ENCODE measurements at regions not wholly inside any gene's neighbourhood (a gene's known extent, or its start where the extent isn't known, plus 50 kb on each side); places are given as distances from the start of the nearest gene placed in this dataset.

- Mint-ChIP-seq H3K9me3 (no peaks in the 10 kb centered on the region), H3K4me1 (no peaks in the 10 kb centered on the region), H3K4me3 (no peak overlapping the region), H3K27ac (ENCODE audit: low read depth) (no peak overlapping the region), H3K27me3 (peaks cover 21% of the 10 kb centered on the region), H3K36me3 (ENCODE audit: insufficient read depth) (no peaks in the 10 kb centered on the region)
- DNase-seq (ENCODE audit: low spot score in 2 of 2): no peak
- ATAC-seq (replicated peaks; ENCODE audit: extremely low read depth, poor library complexity, severe bottlenecking): no peak
Measured at GRCh38 chr9:88053856-88054501, 79.6 kb upstream of the CDK20 start.

GRCh38 chr9:88052321-88052965, 78.1 kb upstream of the CDK20 start:
- Mint-ChIP-seq H3K9me3 (no peaks in the 10 kb centered on the region), H3K27me3 (peaks cover 25% of the 10 kb centered on the region), H3K27ac (ENCODE audit: low read depth) (no peak overlapping the region), H3K36me3 (ENCODE audit: insufficient read depth) (no peaks in the 10 kb centered on the region), H3K4me1 (no peaks in the 10 kb centered on the region), H3K4me3 (no peak overlapping the region)
- ATAC-seq (replicated peaks; ENCODE audit: extremely low read depth, poor library complexity, severe bottlenecking) (no peak), DNase-seq (ENCODE audit: low spot score in 2 of 2) (no peak)

GRCh38 chr9:88051138-88051537, 76.8 kb upstream of the CDK20 start:
- ATAC-seq (replicated peaks; ENCODE audit: extremely low read depth, poor library complexity, severe bottlenecking) (no peak), DNase-seq (ENCODE audit: low spot score in 2 of 2) (no peak)
- H3K27me3 Mint-ChIP-seq: peaks cover 37% of the 10 kb centered on the region
- H3K9me3 Mint-ChIP-seq: no peaks in the 10 kb centered on the region
- H3K4me1 Mint-ChIP-seq: no peaks in the 10 kb centered on the region
- no peaks in the 10 kb centered on the region for H3K36me3 Mint-ChIP-seq (ENCODE audit: insufficient read depth)
- no peak overlapping the region for H3K4me3 Mint-ChIP-seq
- no peak overlapping the region for H3K27ac Mint-ChIP-seq (ENCODE audit: low read depth)

GRCh38 chr9:88049677-88050307, 75.5 kb upstream of the CDK20 start:
- Mint-ChIP-seq H3K9me3 (no peaks in the 10 kb centered on the region), H3K27me3 (peaks cover 25% of the 10 kb centered on the region), H3K4me1 (no peaks in the 10 kb centered on the region), H3K4me3 (peak overlapping the region; percentile 55), H3K27ac (ENCODE audit: low read depth) (no peak overlapping the region), H3K36me3 (ENCODE audit: insufficient read depth) (no peaks in the 10 kb centered on the region)
- ATAC-seq (replicated peaks; ENCODE audit: extremely low read depth, poor library complexity, severe bottlenecking): no peak
- no peak for DNase-seq (ENCODE audit: low spot score in 2 of 2)

- Mint-ChIP-seq H3K27me3 (peaks cover 41% of the 10 kb centered on the region), H3K27ac (ENCODE audit: low read depth) (no peak overlapping the region), H3K36me3 (ENCODE audit: insufficient read depth) (no peaks in the 10 kb centered on the region), H3K4me3 (no peak overlapping the region), H3K9me3 (peaks cover 13% of the 10 kb centered on the region), H3K4me1 (no peaks in the 10 kb centered on the region)
- no peak for DNase-seq (ENCODE audit: low spot score in 2 of 2)
- no peak for ATAC-seq (replicated peaks; ENCODE audit: extremely low read depth, poor library complexity, severe bottlenecking)
Measured at GRCh38 chr9:88046542-88046941, 72.2 kb upstream of the CDK20 start.

- Mint-ChIP-seq H3K4me1 (no peaks in the 10 kb centered on the region), H3K36me3 (ENCODE audit: insufficient read depth) (no peaks in the 10 kb centered on the region), H3K27ac (ENCODE audit: low read depth) (no peak overlapping the region), H3K9me3 (peaks cover 13% of the 10 kb centered on the region), H3K4me3 (no peak overlapping the region), H3K27me3 (peaks cover 46% of the 10 kb centered on the region)
- ATAC-seq (replicated peaks; ENCODE audit: extremely low read depth, poor library complexity, severe bottlenecking) (no peak), DNase-seq (ENCODE audit: low spot score in 2 of 2) (no peak)
Measured at GRCh38 chr9:88045686-88046085, 71.4 kb upstream of the CDK20 start.

GRCh38 chr9:88044200-88044599, 69.9 kb upstream of the CDK20 start:
- Mint-ChIP-seq H3K27ac (ENCODE audit: low read depth) (no peak overlapping the region), H3K4me3 (no peak overlapping the region), H3K36me3 (ENCODE audit: insufficient read depth) (no peaks in the 10 kb centered on the region), H3K9me3 (peaks cover 13% of the 10 kb centered on the region), H3K27me3 (peaks cover 46% of the 10 kb centered on the region), H3K4me1 (no peaks in the 10 kb centered on the region)
- ATAC-seq (replicated peaks; ENCODE audit: extremely low read depth, poor library complexity, severe bottlenecking) (no peak), DNase-seq (ENCODE audit: low spot score in 2 of 2) (no peak)

GRCh38 chr9:88043647-88044046, 69.3 kb upstream of the CDK20 start:
- H3K36me3 Mint-ChIP-seq (ENCODE audit: insufficient read depth): no peaks in the 10 kb centered on the region
- H3K4me3 Mint-ChIP-seq: no peak overlapping the region
- no peaks in the 10 kb centered on the region for H3K4me1 Mint-ChIP-seq
- ATAC-seq (replicated peaks; ENCODE audit: extremely low read depth, poor library complexity, severe bottlenecking) (no peak), DNase-seq (ENCODE audit: low spot score in 2 of 2) (no peak)
- H3K9me3 Mint-ChIP-seq: peaks cover 17% of the 10 kb centered on the region
- peaks cover 46% of the 10 kb centered on the region for H3K27me3 Mint-ChIP-seq
- H3K27ac Mint-ChIP-seq (ENCODE audit: low read depth): no peak overlapping the region

- DNase-seq (ENCODE audit: low spot score in 2 of 2): no peak
- Mint-ChIP-seq H3K27ac (ENCODE audit: low read depth) (no peak overlapping the region), H3K36me3 (ENCODE audit: insufficient read depth) (no peaks in the 10 kb centered on the region), H3K4me3 (no peak overlapping the region), H3K4me1 (no peaks in the 10 kb centered on the region), H3K9me3 (peaks cover 24% of the 10 kb centered on the region), H3K27me3 (peaks cover 32% of the 10 kb centered on the region)
- no peak for ATAC-seq (replicated peaks; ENCODE audit: extremely low read depth, poor library complexity, severe bottlenecking)
Measured at GRCh38 chr9:88041447-88041846, 67.1 kb upstream of the CDK20 start.

GRCh38 chr9:88037285-88037845, 63.0 kb upstream of the CDK20 start:
- no peak for DNase-seq (ENCODE audit: low spot score in 2 of 2)
- Mint-ChIP-seq H3K27ac (ENCODE audit: low read depth) (no peak overlapping the region), H3K9me3 (peaks cover 12% of the 10 kb centered on the region), H3K4me3 (no peak overlapping the region), H3K36me3 (ENCODE audit: insufficient read depth) (no peaks in the 10 kb centered on the region), H3K27me3 (peaks cover 13% of the 10 kb centered on the region), H3K4me1 (no peaks in the 10 kb centered on the region)
- ATAC-seq (replicated peaks; ENCODE audit: extremely low read depth, poor library complexity, severe bottlenecking): no peak

- Mint-ChIP-seq H3K27ac (ENCODE audit: low read depth) (no peak overlapping the region), H3K4me1 (no peaks in the 10 kb centered on the region), H3K4me3 (no peak overlapping the region), H3K27me3 (peaks cover 7% of the 10 kb centered on the region), H3K9me3 (peaks cover 12% of the 10 kb centered on the region), H3K36me3 (ENCODE audit: insufficient read depth) (no peaks in the 10 kb centered on the region)
- DNase-seq (ENCODE audit: low spot score in 2 of 2) (no peak), ATAC-seq (replicated peaks; ENCODE audit: extremely low read depth, poor library complexity, severe bottlenecking) (no peak)
Measured at GRCh38 chr9:88034964-88035363, 60.6 kb upstream of the CDK20 start.

GRCh38 chr9:88033359-88033702, 59.0 kb upstream of the CDK20 start:
- Mint-ChIP-seq H3K27ac (ENCODE audit: low read depth) (no peak overlapping the region), H3K27me3 (peaks cover 18% of the 10 kb centered on the region), H3K9me3 (peaks cover 6% of the 10 kb centered on the region), H3K36me3 (ENCODE audit: insufficient read depth) (no peaks in the 10 kb centered on the region), H3K4me3 (no peak overlapping the region), H3K4me1 (no peaks in the 10 kb centered on the region)
- ATAC-seq (replicated peaks; ENCODE audit: extremely low read depth, poor library complexity, severe bottlenecking) (no peak), DNase-seq (ENCODE audit: low spot score in 2 of 2) (no peak)

GRCh38 chr9:88028338-88028737, 54.0 kb upstream of the CDK20 start:
- ATAC-seq (replicated peaks; ENCODE audit: extremely low read depth, poor library complexity, severe bottlenecking) (no peak), DNase-seq (ENCODE audit: low spot score in 2 of 2) (no peak)
- H3K36me3 Mint-ChIP-seq (ENCODE audit: insufficient read depth): no peaks in the 10 kb centered on the region
- no peaks in the 10 kb centered on the region for H3K4me1 Mint-ChIP-seq
- H3K9me3 Mint-ChIP-seq: no peaks in the 10 kb centered on the region
- peaks cover 22% of the 10 kb centered on the region for H3K27me3 Mint-ChIP-seq
- no peak overlapping the region for H3K4me3 Mint-ChIP-seq
- H3K27ac Mint-ChIP-seq (ENCODE audit: low read depth): no peak overlapping the region
